GM19438 (cell line): ENCODE measurements at regions not wholly inside any gene's neighbourhood (a gene's known extent, or its start where the extent isn't known, plus 50 kb on each side); places are given as distances from the start of the nearest gene placed in this dataset.
"Not testable (repeated sequence)": the region's sequence is repeated elsewhere in the genome, so short reads cannot be mapped to it uniquely, and the experiment has no call there.

Experiments used
- ATAC-seq: cut with Tn5 transposase; IDR thresholded peaks from one replicate; pipeline ENCODE4 v1.9.1; 2021; ENCODE audit warnings: low read depth; ENCODE audit not compliant: unreplicated experiment

GRCh38 chr5:42872865-42873264, 61.2 kb upstream of the SELENOP start:
- ATAC-seq = no peak

- ATAC-seq = no peak
These were observed 59.3 kb upstream of the SELENOP start for GRCh38 chr5:42870882-42871418.

- ATAC-seq = not testable (repeated sequence)
These were observed 56.7 kb upstream of the SELENOP start for GRCh38 chr5:42868417-42868816.

- ATAC-seq = not testable (repeated sequence)
These were observed 53.1 kb upstream of the SELENOP start for GRCh38 chr5:42864749-42865148.
